SU-DHL-6 (cell line): ENCODE measurements at regions not wholly inside any gene's neighbourhood (a gene's known extent, or its start where the extent isn't known, plus 50 kb on each side); places are given as distances from the start of the nearest gene placed in this dataset.

ENCODE experiments used
- CTCF ChIP-seq: fragments of 200-600 bp; sonication (generic); IDR thresholded peaks from one replicate; pipeline ENCODE4 v1.5.1; 2017; ENCODE audit warnings: antibody characterized with exemption, mild to moderate bottlenecking, low read length, moderate library complexity; ENCODE audit not compliant: insufficient read depth, poor library complexity, severe bottlenecking
- EZH2phosphoT487 ChIP-seq: fragments of 200-600 bp; sonication (generic), shearing (Covaris generic); conservative IDR thresholded peaks from 2 replicates; pipeline ENCODE4 v1.6.1; 2018; ENCODE audit warnings: mild to moderate bottlenecking, antibody characterized with exemption, low read length, moderate library complexity, mixed read lengths

GRCh38 chr9:21653589-21653988 lies 148.8 kb upstream of the MTAP start:
- TF ChIP-seq CTCF (no peak), EZH2phosphoT487 (no peak)
